Thyroid gland (tissue), 4 donors: ENCODE measurements at regions not wholly inside any gene's neighbourhood (a gene's known extent, or its start where the extent isn't known, plus 50 kb on each side); places are given as distances from the start of the nearest gene placed in this dataset.

Experiments used
- POLR2A ChIP-seq, 2 donors: fragments of 450-650 bp; IDR thresholded peaks; one replicate each; pipeline ENCODE4 v1.6.1; 2017; ENCODE audit warnings: antibody characterized with exemption in 2 of 2, mild to moderate bottlenecking in 2 of 2, moderate library complexity in 1 of 2
- TF ChIP-seq, protein P1 (sequence below), 6 experiments: fragments of 200-600 bp in 3 of 6; fragments of 450-650 bp in 3 of 6; sonication (generic) in 3 of 6; IDR thresholded peaks; one replicate each; pipeline ENCODE4 v1.5.1; 2016 to 2019; ENCODE audit warnings: antibody characterized with exemption in 6 of 6, mild to moderate bottlenecking in 2 of 6, inconsistent platforms in 1 of 6, moderate library complexity in 1 of 6

DNA sequence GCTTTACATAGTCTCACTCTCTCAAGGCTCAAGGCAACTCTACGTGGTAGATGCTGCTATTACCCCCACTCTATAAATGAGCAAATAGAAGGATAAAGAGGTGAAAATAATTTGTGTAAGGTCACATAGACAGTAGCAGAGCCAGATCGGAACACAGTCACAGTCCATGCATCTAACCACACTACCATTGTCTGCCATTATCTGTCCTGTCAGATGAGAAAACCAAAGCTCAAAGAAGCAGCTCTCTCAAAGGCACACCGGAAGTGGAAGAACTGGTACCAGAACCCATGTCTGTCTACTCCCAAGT, 134.4 kb upstream of the NUDT4 start:
- TF ChIP-seq POLR2A (IDR thresholded peaks at IDR 0.05), result no peak
- TF ChIP-seq, protein P1, sequence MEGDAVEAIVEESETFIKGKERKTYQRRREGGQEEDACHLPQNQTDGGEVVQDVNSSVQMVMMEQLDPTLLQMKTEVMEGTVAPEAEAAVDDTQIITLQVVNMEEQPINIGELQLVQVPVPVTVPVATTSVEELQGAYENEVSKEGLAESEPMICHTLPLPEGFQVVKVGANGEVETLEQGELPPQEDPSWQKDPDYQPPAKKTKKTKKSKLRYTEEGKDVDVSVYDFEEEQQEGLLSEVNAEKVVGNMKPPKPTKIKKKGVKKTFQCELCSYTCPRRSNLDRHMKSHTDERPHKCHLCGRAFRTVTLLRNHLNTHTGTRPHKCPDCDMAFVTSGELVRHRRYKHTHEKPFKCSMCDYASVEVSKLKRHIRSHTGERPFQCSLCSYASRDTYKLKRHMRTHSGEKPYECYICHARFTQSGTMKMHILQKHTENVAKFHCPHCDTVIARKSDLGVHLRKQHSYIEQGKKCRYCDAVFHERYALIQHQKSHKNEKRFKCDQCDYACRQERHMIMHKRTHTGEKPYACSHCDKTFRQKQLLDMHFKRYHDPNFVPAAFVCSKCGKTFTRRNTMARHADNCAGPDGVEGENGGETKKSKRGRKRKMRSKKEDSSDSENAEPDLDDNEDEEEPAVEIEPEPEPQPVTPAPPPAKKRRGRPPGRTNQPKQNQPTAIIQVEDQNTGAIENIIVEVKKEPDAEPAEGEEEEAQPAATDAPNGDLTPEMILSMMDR (IDR thresholded peaks at IDR 0.05), result no peak
